ENCODE measurements at regions not wholly inside any gene's neighbourhood (a gene's known extent, or its start where the extent isn't known, plus 50 kb on each side); places are given as distances from the start of the nearest gene placed in this dataset.

GRCh38 chr1:30650968-30651320, 72.4 kb downstream of the MATN1 start:
- H3K27ac ChIP-seq = no peak overlapping the region
- no peaks in the 10 kb centered on the region for H3K36me3 ChIP-seq (ENCODE audit: insufficient read depth)
- H3K4me3 ChIP-seq (IDR thresholded peaks at IDR 0.05; ENCODE audit: insufficient read depth, low read depth, low read length) = no peak overlapping the region
- no peak overlapping the region for H2AFZ ChIP-seq (ENCODE audit: low read depth)
- TF ChIP-seq CTCF (conservative IDR thresholded peaks at IDR 0.05; ENCODE audit: low read depth, low read length) = no peak
- no peaks in the 10 kb centered on the region for H3K4me1 ChIP-seq (ENCODE audit: low read depth, poor library complexity, severe bottlenecking)
- H3K9ac ChIP-seq = no peak overlapping the region
- no peak overlapping the region for H3K4me2 ChIP-seq
- no peaks in the 10 kb centered on the region for H3K79me2 ChIP-seq (ENCODE audit: insufficient read depth, low read depth)
- H3K27me3 ChIP-seq (ENCODE audit: insufficient read depth, low read depth) = peaks cover 5% of the 10 kb centered on the region; the same call in 1 of the 2 replicates
- no peaks in the 10 kb centered on the region for H4K20me1 ChIP-seq (ENCODE audit: insufficient read depth)

GRCh38 chr1:30650038-30650967, 73.1 kb downstream of the MATN1 start:
- Histone ChIP-seq H3K4me1 (ENCODE audit: low read depth, poor library complexity, severe bottlenecking) (no peaks in the 10 kb centered on the region), H2AFZ (ENCODE audit: low read depth) (no peak overlapping the region), H3K36me3 (ENCODE audit: insufficient read depth) (no peaks in the 10 kb centered on the region), H3K27ac (no peak overlapping the region), H3K79me2 (ENCODE audit: insufficient read depth, low read depth) (no peaks in the 10 kb centered on the region), H3K27me3 (ENCODE audit: insufficient read depth, low read depth) (peaks cover 9% of the 10 kb centered on the region; the same call in 1 of the 2 replicates), H3K9ac (no peak overlapping the region), H3K4me3 (IDR thresholded peaks at IDR 0.05; ENCODE audit: insufficient read depth, low read depth, low read length) (no peak overlapping the region), H3K4me2 (no peak overlapping the region), H4K20me1 (ENCODE audit: insufficient read depth) (no peaks in the 10 kb centered on the region)
- no peak for TF ChIP-seq CTCF (conservative IDR thresholded peaks at IDR 0.05; ENCODE audit: low read depth, low read length)

- Histone ChIP-seq H3K36me3 (ENCODE audit: insufficient read depth) (no peaks in the 10 kb centered on the region), H3K79me2 (ENCODE audit: insufficient read depth, low read depth) (no peaks in the 10 kb centered on the region), H3K4me3 (IDR thresholded peaks at IDR 0.05; ENCODE audit: insufficient read depth, low read depth, low read length) (no peak overlapping the region), H3K9ac (no peak overlapping the region), H2AFZ (ENCODE audit: low read depth) (no peak overlapping the region), H3K4me1 (ENCODE audit: low read depth, poor library complexity, severe bottlenecking) (no peaks in the 10 kb centered on the region), H4K20me1 (ENCODE audit: insufficient read depth) (no peaks in the 10 kb centered on the region), H3K27me3 (ENCODE audit: insufficient read depth, low read depth) (peaks cover 14% of the 10 kb centered on the region; the same call in 1 of the 2 replicates), H3K4me2 (no peak overlapping the region), H3K27ac (no peak overlapping the region)
- no peak for TF ChIP-seq CTCF (conservative IDR thresholded peaks at IDR 0.05; ENCODE audit: low read depth, low read length)
These were observed 73.9 kb downstream of the MATN1 start for GRCh38 chr1:30649321-30649991.

- TF ChIP-seq CTCF (conservative IDR thresholded peaks at IDR 0.05; ENCODE audit: low read depth, low read length) = no peak
- no peak overlapping the region for H3K9ac ChIP-seq
- no peak overlapping the region for H3K4me2 ChIP-seq
- H3K4me3 ChIP-seq (IDR thresholded peaks at IDR 0.05; ENCODE audit: insufficient read depth, low read depth, low read length) = no peak overlapping the region
- H3K4me1 ChIP-seq (ENCODE audit: low read depth, poor library complexity, severe bottlenecking) = no peaks in the 10 kb centered on the region
- H3K36me3 ChIP-seq (ENCODE audit: insufficient read depth) = no peaks in the 10 kb centered on the region
- no peak overlapping the region for H3K27ac ChIP-seq
- no peaks in the 10 kb centered on the region for H4K20me1 ChIP-seq (ENCODE audit: insufficient read depth)
- no peaks in the 10 kb centered on the region for H3K79me2 ChIP-seq (ENCODE audit: insufficient read depth, low read depth)
- peaks cover 22% of the 10 kb centered on the region; the same call in 1 of the 2 replicates for H3K27me3 ChIP-seq (ENCODE audit: insufficient read depth, low read depth)
- H2AFZ ChIP-seq (ENCODE audit: low read depth) = no peak overlapping the region
These were observed 74.9 kb downstream of the MATN1 start for GRCh38 chr1:30648408-30649000.

Data from KMS-11 (cell line).